Left hindlimb (tissue), 1 donor: ENCODE measurements at regions not wholly inside any gene's neighbourhood (a gene's known extent, or its start where the extent isn't known, plus 50 kb on each side); places are given as distances from the start of the nearest gene placed in this dataset.

Source experiments
- DNase-seq: peaks from one replicate; pipeline ENCODE4 v3.0.0-alpha.2; 2018

DNA sequence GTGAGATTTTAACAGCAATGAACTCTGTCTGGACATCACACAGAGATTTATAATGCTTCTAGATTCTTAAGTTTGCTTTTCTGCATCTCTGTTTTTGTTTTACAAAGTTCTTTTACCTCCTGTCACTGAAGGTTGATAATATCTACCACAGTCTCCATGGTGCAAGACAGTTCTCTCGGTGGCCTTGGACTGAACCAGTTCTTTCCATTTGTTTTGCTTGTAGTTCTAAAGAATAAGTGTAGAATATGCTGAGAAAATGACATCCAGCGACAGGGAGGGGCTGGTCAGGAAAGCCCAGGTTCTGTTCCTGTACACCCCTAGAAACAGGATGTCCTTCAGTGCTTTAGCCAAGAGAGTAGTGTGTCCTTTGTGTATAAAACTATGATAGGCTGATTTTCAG lies 1079.5 kb upstream of the INTU start:
- DNase-seq: no peak

DNA sequence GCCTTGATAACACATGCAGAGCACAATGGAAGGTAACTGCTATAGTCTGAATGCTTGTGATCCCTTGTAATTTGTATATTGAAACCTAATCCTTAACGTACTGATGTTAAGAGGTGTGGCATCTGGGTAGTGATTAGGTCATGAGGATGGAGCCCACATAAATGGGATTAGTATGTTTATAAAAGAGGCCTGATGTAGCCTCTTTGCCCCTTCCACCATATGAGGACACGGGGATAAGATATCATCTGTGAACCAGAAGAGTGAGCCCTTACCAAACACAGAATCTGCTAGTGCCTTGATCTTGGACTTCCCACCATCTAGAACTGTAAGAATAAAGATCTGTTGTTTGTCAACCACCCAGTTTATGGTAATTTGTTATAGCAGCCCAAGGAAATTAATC lies 1074.2 kb upstream of the INTU start:
- DNase-seq: no peak

DNA sequence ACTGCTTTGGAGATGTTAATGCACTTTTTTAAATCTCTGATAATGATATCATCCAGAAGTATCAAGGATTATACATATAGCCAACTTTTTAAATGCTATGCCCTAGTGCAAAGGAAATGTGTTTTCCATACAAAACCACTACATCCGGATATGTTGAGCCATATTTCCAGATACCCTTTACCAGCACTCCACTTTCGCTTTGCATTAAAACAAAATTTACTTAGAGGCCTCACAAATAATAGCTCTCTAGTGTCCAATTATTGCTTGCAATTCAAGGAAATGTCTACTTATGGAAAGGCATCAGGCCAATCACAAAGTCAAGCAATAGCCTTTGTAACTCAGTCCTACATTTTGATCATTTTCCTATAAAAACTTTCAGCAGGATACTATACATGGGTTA lies 1072.8 kb upstream of the INTU start:
- DNase-seq: no peak

DNA sequence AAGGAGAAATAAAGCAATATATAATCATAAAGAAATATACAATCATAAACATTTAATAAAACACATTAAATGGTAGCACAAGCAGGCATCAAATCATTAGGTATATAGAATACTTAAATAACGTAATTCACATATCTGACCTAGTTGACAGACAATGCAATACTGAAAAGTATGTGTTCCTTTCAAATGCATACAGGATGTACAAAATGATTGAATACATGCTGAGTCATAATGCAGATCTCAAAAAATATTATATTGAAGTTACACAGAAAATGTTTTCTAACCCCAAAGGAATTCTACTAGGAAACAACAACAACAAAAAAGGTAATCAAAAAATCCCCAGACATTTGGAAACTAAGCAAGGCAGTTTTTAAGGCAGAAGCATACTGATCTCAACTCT lies 1072.0 kb upstream of the INTU start:
- no peak for DNase-seq

DNA sequence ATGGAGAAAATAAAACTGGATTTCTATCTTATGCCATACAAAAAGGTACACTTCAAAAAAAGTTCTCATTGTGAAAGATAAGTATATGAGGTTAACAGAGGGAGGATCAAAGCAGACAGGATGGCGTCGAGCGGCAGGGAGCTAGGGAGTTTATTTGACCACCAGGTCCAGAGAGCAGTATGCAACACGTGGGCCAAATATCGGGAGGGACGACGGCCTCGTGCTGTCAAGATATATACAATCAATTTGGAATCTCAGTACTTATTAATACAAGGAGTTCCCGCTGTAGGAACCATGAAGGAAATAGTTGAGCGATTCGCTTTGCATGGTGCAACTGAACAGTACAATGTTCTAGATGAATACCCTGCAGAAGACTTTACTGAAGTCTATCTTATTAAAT lies 1069.4 kb upstream of the INTU start:
- DNase-seq: no peak

DNA sequence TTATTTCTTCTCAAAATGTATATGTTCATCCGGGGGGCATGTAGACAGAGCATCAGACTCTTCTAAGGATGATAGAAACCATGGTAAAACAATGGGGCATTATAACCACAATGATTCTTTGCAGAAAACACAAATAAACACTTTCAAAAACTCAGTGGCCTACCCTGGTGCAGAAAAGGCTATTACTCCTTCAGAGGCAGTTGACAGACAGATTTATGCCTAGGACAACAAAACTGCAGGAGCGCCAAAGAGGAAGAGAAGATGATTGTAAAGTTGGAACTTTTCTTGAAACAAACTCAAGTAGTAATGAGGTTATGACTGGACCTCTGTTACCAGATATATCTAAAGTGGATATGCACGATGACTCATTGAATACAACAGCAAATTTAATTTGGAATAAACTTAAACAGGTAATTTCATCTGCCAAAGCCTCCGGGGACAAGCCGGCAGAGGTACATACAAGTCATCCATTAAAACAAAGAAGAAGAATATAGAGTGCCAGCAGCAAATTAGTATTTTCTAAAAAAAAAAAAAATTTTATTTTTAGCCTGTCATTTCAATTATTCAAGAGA lies 1068.4 kb upstream of the INTU start:
- no peak for DNase-seq

DNA sequence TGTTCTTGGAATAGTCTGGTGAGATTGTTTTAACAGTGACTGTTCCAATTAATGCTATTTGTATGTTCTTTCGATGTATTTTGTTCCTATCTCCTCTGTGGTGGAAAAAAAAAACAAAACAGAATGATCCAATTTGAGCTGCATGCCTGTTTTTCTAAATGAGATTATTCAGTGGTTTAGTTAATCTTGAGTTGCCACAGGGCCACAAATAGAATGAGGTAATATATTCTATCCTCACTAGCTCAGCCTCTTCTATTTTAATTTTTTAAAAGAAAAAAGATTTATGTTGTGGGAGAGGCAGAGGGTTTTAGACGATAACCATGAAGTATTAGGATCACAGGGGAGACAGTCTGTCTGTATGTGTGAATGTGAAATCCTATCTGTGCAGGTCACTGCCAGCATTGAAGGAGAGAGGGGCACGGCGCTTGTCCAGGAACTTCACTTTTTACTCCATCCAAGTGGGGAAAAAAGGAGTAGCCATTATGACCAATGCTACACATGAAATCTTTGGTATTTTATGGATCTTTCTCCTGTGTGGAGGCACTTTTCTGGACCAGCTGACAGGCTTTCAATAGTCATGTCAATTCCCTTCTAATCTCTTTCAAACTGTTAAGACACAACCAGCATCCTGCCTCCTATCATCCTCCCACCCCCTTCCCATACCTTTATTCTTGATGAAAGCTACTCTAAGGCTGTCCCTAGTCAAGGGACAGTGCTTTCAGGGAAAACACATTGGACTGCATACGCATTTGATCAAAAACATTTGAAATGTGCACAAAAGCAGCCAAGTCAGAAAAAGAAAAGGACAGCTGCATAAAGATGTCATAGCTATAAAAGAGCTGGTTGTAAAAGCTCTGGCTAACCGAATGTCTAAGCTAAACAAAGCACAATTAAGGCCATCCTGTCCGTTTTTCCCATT lies 1063.8 kb upstream of the INTU start:
- DNase-seq: peak; percentile 20

DNA sequence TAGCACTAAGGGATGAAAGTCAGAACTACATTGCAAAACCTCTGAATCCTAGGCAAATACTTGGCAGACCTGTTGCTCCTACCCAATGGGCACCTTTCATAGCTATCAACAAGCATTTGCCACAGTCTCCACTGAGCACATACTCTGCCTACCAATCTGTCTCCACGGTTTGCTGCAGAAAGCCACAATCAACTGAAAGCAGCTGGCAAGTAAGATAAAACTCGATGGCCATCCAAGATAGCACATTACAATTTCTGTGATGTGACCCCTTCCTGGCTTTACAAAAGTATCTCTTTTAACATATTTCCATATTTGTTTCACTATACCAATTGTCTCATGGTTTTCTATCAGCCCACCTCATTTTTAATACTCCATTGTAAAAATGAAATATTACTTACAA lies 1060.5 kb upstream of the INTU start:
- DNase-seq: no peak

DNA sequence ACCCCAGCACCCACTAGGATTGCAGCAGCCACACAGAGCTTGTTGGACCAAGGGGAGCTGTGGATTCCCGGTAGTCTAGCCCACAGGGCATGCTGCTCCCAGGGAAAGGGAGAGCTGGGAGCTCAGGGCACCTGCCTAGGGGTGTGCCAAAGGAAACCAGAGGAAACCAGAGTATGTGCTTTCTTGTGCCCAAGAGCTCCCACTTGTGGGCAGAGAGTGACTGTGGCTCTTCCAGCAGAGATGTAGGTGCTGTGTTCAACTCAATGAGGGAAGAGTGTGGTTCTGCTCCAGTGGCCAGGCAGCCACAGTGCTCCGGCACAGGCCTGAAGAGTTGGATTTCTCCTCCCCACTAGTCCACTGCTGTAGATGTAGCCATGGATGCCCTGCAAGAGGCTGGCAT lies 1050.0 kb upstream of the INTU start:
- no peak for DNase-seq

DNA sequence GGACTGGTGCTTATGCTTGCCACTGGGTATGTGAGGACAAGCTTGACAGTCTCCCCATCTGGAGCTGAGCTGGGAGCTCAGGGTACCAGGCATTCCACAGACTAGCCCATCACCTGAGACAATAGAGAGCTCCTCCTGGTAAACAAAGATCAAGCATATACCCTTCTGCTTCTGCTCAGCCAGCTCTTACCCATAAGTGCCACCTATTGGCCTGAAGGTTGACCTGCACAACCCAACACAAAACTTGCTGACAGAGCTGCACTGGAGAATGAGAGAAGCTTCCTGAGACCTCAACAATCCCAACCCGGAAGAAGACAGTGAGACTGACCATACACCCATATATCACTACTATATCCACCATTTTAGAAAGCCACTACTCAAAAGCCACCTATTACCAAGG lies 1049.2 kb upstream of the INTU start:
- no peak for DNase-seq

DNA sequence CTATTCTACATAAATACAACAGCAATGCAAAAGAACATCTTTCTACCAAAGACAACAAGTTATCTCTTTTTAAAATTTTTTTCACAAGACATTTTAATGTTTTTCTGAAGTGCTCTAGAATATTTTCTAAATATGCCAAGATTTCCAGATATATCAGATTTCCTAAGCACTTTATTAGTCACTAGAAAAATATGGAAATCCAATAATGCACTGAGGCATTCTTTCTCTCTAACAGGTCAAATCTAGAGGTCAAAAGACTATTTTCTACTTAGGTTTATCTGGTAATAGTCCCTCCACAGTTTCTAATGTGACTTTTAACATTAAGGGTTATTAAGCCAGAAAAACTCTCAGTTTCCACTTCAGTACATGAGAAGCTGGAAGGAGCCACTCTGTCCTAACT lies 1041.2 kb upstream of the INTU start:
- DNase-seq: no peak

DNA sequence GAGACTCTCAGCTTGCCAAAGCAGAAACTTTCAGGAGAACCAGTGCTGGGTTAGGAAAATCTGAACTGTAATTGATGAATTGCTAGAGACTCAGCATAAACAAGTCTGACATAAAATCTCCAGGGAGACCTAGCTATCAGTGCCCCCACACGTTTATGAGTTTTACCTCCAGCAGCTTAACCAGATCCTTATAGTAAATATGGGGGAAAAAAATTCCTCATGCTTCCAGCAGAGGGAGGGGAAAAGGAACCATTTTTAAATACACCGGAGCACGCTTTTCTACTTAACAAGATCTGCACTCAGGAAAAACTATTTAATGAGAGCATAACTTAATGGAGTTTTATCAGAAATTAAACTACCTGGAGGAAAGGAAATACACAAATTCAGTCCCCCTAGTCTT lies 1040.7 kb upstream of the INTU start:
- no peak for DNase-seq

DNA sequence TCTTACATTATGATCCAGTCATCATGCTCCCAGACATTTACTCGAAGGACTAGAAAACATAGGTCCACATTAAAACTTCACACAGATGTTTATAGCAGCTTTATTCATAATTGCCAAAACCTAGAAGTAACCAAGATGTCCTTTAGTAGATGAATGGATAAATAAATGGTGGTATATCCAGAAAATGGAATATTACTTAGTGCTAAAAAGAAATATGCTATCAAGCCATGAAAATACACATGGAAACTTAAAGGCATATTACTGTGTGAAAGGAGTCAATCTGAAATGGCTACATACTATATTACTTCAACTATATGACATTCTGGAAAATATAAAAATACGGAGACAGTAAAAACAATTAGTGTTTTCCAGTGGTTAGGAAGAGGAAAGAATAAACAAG lies 1039.1 kb upstream of the INTU start:
- no peak for DNase-seq

DNA sequence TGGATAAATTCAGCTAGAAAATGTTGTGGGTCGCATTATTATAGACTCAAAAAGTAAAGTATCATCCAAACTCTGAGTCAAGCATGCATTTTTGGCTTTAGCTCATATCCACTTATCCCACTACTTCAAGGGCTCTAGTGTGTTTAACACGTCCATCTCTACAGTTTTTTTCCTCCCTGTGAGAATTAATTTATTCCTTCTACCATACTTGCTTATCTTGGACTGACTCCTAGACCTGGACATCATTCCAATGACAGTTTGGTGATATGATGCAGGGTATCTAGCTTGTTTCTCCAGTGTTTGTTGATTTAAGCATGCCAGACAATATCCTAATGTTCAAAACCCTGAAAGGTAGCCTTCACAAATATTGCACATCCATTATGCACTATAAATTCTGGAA lies 1037.1 kb upstream of the INTU start:
- no peak for DNase-seq

DNA sequence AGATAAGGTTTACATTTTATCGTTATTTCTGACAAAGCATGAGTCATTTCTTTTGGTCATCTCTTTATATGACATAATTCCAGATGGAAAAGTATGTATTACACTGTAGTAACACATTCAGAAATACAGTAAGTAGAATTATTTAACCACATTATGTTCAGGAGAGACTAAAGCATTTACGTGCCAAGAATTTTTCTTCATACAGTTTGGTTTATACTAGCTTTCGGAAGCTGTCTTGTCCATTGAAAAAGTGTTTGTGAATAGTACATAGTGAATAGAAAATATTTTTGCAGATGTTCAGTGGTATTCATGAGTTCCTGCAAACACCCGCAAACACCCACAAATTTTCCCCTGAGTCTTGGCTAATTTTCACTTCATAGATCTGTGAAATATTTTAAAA lies 1033.0 kb upstream of the INTU start:
- DNase-seq: no peak

DNA sequence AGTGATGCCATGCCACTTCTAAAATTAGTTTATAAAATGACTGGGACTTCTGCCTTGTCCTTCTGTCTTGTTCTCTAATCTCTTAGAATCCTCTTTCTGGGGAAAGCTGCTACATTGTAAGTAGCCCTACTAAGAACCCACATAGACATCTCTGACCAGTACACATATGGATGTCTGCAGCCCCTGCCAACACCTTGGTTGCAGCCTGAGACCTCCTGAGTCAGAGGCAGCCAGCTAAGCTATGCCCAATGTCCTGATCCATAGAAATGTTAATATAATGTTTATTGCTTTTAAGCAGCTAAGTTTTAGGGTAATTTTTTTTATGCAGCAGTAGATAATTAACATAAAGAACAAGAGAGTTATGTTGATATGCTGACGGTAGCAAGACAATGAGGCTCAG lies 1029.5 kb upstream of the INTU start:
- DNase-seq: no peak

DNA sequence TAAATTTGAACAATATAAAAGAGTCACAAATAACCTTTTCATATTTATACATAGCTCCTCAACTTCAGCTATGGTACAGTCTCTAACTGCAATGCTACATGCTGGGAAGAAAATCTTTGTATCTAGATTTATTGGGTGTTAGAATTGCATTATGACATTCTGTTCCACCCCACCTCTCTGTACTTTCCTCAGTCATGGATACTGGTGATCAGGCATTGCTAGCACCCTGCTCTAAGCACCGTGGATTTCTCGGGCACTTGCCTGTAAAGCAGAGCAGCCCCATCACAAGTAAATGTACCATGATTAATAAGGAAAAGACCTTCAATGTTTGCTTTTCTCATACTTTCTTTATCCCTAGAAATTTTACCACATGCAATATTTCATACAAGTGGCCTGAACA lies 1028.9 kb upstream of the INTU start:
- DNase-seq: no peak

DNA sequence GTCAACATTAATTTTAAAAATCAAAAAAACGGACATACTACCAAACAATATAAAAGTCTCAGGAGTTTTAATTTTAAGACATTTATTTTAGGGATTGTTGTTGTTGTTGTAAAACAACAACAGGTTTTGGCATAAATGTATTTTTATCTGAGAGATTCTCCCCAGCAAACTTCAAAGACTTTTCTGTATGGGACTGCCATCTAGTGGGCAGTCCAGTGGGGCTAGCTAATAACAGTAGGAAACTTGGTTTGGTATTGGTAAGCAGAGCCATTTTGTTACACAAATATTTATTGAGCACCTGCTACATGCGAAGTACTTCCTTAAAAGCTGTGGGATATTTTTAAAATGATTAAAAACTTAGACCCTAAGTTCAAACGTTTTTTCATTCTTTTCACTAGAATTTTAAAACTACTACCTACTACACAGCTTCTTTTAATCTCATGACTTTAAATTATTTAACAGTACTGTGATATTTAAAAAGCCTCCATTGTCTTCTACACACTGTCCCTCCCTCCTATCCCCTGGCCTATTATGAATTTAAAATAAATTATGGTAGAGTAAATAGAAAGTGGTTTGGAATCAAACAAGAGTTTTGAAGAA lies 1028.4 kb upstream of the INTU start:
- DNase-seq: peak; percentile 42

DNA sequence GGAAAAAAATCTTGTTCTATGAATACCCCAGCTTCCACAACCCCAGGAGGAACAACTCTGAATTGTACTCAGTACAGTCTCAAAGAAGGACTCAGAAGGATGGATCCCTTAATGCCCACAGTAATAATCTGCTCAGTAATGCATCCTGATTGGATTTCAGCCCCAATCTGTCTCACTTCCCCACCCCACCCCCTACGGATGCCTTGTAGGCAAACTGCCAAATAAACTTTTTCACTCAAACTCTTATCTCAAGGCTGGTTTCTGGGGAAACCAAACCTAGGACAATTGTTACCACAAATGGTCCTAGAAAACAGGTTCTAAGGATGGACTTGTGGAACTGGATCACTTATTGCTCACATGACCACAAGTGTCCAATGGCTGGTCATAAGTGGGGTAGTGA lies 1021.8 kb upstream of the INTU start:
- DNase-seq: no peak

DNA sequence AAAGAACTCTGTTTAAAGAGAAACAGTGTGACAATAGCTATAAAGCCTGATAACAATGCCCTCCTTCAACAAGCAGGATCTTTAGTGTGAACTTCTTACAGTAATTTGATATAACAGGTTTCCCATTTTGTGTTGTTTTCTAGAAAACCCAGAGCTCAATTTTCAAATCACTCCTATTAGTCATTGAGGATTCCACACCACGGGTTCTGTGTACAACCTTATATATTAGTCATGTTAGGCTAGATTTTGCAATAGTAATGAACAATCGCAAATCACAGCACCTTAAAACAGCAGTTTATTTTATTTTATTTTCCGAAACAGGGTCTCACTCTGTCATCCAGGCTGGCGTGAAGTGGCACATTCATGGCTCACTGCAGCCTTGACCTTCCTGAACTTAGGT lies 1020.9 kb upstream of the INTU start:
- DNase-seq: no peak

DNA sequence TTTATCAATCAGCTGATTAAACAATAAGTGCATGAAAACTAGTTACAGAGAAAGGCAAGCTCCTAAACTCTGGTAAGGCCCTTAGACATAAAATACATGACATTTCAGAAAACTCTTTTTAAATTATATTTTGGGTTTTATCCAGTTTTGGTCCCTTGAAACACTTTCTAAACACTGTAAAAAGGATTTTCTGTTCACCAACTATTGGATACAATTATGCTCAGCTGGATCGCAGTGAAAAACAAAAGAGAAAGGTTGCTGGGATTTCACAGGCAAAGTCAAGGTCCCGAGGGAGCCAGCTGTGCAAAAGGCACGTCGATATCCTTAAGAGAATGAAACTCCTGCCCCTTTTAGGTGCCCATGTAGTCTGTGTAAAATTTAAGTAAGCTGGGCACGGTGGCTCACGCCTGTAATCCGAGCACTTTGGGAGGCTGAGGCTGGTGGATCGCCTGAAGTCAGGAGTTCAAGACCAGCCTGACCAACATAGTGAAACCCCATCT lies 1018.4 kb upstream of the INTU start:
- no peak for DNase-seq

DNA sequence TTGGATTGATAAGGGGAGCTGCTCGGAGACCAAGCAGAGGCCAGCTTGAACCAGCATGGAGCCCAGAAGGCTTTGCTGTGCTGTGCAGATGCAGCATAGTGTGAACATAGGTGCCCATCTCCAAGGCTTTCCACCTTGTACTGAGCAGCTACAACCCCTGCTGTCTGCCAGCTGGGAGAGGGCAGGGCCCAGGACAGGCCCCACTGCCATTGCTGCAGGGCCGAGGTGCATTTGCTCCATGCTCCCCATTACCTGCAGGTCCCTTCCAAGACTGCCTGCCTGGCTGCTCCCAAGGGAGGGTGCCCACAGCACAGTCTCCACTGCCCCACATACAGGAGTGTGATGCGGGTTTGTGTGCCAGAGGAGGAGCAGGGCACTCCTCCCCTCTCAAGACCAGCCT lies 1016.0 kb upstream of the INTU start:
- no peak for DNase-seq

DNA sequence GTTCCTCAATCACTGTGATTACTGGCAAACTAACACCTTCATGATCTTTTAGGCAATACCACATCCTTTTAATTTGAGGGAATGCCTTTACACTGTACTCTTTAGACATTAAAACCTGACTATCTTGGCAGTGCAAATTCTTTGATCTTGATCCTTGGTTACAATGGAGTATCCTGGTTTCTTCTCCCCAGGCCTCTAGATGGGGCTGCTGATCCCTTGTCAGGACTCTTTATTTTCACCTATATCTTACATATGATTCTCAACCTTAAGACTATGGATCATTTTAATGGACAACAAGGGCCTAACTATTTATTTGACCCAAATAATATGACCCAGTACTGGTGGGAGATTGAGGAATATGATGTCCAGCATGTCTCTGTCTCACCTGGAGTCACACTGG lies 1005.5 kb upstream of the INTU start:
- no peak for DNase-seq

DNA sequence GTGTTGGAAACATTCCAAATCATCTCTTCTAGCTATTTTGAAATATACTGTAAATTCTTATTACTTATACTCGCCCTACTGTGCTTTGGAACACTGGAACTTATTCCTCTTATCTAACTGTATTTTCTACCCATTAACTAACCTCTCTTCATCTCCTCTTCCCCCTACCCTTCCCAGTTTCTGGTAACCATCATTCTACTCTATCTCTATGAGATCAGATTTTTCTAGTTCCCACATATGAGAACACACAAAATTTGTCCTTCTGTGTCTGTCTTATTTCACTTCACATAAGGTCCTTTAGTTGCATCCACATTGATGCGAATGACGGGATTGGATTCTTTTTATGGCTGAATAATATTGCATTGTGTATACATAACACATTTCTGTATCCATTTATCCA lies 1003.8 kb upstream of the INTU start:
- no peak for DNase-seq
